GM21367 (cell line): ENCODE measurements at regions not wholly inside any gene's neighbourhood (a gene's known extent, or its start where the extent isn't known, plus 50 kb on each side); places are given as distances from the start of the nearest gene placed in this dataset.
A peak's percentile ranks its signal among the peaks of the same experiment; 100 is the strongest.

Experiments used
- ATAC-seq: cut with Tn5 transposase; IDR thresholded peaks from one replicate; pipeline ENCODE4 v1.9.1; 2021; ENCODE audit not compliant: unreplicated experiment

DNA sequence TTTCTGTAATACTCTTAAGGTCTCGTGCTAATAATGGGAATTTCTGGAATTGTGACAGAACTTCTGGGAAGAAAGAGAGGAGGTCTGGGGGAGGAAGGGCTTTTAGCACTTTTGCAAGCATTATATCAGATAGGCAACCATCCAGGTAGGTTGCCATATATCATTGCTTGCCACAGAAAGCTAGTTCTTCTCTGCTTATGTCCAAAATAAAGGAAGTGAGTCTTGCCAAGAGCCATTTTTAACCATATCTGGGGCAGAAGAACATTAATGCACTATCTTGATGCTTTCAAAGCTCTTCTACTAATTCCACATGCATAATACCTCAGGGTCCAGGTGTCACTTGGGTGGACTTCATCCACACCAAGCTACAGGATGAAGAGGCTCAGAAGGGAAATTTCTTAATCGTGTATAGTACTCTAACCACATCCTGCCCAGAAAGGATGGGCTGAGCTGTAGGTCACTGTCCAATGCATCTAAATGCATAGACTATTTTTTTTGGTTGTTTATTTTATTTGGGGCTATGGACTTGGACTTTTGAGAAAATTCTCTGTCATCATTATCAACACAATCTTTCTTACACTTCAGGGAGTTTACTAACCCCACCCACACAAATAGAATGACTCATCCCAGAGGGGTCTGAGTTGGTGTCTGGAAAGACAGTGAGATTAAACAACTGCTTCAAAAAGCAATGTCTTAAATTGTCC is 68.9 kb upstream of the ADO start:
- ATAC-seq, result peak; percentile 45

DNA sequence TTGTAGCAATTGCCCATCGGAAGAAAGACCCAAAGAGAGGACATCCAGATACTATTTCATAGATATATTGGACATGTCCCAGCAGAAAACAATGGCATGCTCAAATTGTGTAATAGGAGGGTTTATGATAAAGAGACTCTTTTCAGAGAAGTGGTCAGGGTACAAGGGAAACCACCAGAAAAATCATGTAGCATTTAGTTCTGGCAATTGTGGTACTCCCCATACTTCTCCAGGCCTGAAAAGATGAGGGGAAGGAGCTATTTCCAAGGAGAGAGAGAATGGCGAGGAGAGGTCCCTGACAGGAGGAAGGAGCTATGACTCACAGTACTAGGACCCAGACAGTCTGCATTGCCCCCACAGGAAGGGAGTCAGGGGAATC is 68.4 kb upstream of the ADO start:
- no peak for ATAC-seq

GRCh38 chr10:62738916-62739315 is 65.6 kb upstream of the ADO start:
- no peak for ATAC-seq

- no peak for ATAC-seq
These were observed 63.4 kb upstream of the ADO start for GRCh38 chr10:62740885-62741745.

- ATAC-seq, result no peak
These were observed 62.5 kb upstream of the ADO start for GRCh38 chr10:62741996-62742395.

DNA sequence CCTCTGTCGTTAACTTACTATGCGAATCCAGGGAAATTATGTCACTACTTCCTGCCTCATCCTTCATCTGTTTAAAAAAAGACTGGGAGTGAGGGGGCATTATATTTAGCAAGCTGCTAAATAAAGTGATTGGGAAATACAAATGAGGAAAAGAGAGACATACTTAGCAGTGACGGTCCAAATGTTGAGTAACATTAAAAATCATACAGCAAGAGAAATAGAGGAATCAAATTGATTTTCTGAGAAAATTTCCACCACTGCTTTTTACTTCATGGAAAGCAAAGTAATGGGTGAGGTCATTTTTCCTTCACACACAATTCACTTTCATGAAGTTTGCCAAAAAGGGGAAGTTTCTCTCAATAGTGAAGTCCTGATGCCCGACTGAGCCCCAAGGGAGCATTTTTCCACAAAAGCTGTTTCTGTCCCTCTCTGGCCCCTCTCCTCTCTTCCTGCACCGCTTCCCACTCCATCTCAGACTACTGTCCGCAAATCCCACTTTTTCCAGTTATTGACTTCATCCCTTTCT is 61.9 kb upstream of the ADO start:
- ATAC-seq, result no peak

DNA sequence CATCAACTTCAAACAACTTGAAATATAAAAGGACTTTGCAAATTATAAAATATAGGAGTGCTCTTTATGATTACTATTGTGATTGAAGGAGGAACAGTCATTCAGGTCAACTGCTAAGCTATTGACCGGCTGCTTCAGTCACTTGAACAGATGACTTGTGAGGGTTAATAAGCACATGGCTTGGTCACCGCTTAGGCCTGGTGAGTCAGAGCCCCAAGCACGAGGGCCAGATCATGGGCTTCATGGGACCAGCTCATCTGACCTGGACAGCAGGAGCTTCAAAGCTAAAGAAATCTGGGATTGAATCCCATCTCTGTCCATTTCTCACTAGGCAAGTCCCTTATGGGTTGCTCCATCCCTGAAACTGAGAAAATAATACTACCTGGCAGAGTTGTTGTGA is 60.4 kb upstream of the ADO start:
- no peak for ATAC-seq

GRCh38 chr10:62745581-62745980 is 58.9 kb upstream of the ADO start:
- ATAC-seq, result no peak

DNA sequence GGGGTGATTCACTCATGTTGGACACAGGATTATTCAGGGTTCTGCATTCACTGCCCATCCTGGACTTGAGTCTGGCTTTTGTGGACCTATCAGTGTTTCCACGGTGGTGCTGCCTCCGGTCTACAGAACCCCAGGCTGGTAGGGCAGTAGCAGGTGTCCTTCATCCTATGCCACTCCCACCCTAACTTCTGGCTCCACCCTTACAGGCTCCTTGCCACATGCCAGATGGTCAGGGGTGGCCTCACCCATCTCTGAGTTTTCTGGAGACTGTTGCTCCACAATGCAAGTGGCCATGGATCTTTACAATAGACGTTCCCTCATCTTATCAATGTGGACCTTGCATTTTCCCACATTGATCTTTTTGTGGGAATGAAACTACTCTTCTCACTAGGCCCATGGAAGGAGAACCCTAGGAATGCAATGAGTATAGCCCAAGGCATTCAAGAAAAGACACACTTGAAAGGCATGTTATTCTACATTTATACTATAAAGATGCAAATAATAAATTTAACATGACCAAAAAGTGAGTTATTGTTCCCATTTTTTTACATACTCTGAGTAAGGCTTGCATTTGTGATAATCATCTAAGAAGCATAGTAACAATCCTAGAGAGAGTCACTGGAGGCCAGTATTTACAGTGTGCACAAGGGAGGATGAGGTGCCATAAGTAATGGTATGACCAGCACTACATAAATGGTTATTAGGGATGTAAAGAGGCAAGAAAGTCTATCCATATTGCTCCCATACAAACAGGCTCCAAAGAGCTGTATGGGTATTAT is 57.4 kb upstream of the ADO start:
- ATAC-seq, result no peak

DNA sequence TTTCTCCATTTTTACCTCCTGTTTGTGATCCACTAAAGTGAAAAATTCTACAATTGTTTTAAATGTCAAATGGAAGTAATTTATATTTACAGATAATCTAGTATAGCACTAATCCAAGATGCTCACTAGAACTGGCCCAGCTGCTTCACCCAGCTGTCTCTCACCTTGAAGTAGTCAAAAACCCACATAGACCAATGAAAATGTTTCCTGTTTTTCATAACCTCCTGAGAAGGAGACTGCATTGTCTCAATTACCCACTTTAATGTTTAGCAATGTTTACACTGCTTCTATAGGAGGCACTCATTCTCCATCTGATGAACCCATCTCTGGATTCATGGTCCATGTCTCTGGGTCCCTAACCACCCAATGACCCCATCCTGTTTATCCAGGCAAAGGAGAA is 56.1 kb upstream of the ADO start:
- ATAC-seq, result no peak

DNA sequence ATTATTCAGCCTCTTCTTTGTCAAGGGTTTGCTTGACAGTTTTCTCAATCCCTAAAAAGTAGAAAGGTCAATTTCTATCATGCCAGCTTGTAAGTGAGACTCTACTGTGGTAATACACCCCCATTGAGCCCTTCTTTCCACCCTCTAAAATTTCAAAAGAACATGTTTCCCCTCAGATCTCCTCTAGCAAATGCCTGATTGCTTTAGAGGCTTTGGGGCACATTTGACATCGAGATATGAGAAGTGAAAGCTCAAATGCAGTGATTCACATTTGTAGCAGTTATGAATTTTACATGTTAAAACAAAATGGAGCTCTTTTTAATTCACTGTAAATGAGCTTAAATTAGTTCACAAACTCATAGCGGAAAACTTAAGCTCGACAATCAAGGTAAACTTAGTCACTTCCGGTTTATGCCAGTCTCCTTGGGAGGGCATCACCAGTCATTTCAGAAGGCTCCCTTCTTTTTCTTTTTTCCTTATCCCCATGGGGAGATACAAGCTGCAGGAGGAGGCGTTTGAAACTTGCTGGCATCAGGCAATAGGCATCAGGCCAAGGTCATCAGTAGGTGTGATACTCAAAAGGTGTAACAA is 55.3 kb upstream of the ADO start:
- no peak for ATAC-seq
